Stimulated activated naive CD8-positive, alpha-beta T cell treated with anti-CD3 and anti-CD28 coated beads, Interleukin-15, Interleukin-2, amounts not matched to agents 100 ng/mL and 50 ng/mL, for 24 hours (primary cell): ENCODE measurements at regions not wholly inside any gene's neighbourhood (a gene's known extent, or its start where the extent isn't known, plus 50 kb on each side); places are given as distances from the start of the nearest gene placed in this dataset.
"Not testable (repeated sequence)": the region's sequence is repeated elsewhere in the genome, so short reads cannot be mapped to it uniquely, and the experiment has no call there.

Experiments used
- H3K27ac Mint-ChIP-seq: one replicate; pipeline ENCODE4 v1.8.0; 2021; ENCODE audit warnings: mild to moderate bottlenecking, mixed read lengths
- H3K27me3 Mint-ChIP-seq: one replicate; pipeline ENCODE4 v1.8.0; 2021; ENCODE audit warnings: mixed read lengths
- H3K36me3 Mint-ChIP-seq: one replicate; pipeline ENCODE4 v1.8.0; 2021; ENCODE audit warnings: low read depth, mixed read lengths
- H3K4me1 Mint-ChIP-seq: one replicate; pipeline ENCODE4 v1.8.0; 2021; ENCODE audit warnings: low read depth, mixed read lengths
- H3K4me3 Mint-ChIP-seq: one replicate; pipeline ENCODE4 v1.8.0; 2021; ENCODE audit warnings: mild to moderate bottlenecking, mixed read lengths
- H3K9me3 Mint-ChIP-seq: one replicate; pipeline ENCODE4 v1.8.0; 2021; ENCODE audit warnings: mixed read lengths

DNA sequence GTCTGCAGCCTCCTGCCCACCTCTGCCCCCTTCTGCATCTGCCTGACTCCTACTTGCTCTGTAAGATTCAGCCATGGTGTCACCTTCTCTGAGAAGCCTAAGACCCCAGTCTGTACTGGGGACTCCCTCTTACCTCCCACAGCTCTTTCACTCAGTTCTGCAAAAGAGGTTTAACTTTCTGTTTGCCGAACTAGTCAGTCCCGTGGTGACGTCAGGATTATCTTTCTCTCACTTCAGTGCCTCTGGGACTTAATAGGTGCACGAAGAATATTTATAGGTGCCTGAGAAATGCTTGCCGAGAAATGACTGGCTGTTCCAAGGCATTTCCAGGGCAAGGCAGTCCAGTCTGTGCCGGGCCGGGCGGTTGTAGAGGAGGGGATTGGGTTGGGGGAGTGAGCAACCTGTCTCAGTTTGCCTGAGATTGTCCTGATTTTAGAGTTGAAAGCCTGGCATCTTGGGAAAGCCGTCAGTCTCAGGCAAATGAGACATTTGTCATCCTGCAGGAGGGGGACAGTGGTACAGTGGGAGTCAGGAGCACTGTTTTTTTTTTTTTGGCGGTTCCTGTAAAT is 227.5 kb upstream of the NPVF start:
- Mint-ChIP-seq H3K4me1 (no peaks in the 10 kb centered on the region), H3K9me3 (no peaks in the 10 kb centered on the region), H3K4me3 (no peak overlapping the region), H3K36me3 (no peaks in the 10 kb centered on the region), H3K27ac (no peak overlapping the region), H3K27me3 (peaks cover 9% of the 10 kb centered on the region)

DNA sequence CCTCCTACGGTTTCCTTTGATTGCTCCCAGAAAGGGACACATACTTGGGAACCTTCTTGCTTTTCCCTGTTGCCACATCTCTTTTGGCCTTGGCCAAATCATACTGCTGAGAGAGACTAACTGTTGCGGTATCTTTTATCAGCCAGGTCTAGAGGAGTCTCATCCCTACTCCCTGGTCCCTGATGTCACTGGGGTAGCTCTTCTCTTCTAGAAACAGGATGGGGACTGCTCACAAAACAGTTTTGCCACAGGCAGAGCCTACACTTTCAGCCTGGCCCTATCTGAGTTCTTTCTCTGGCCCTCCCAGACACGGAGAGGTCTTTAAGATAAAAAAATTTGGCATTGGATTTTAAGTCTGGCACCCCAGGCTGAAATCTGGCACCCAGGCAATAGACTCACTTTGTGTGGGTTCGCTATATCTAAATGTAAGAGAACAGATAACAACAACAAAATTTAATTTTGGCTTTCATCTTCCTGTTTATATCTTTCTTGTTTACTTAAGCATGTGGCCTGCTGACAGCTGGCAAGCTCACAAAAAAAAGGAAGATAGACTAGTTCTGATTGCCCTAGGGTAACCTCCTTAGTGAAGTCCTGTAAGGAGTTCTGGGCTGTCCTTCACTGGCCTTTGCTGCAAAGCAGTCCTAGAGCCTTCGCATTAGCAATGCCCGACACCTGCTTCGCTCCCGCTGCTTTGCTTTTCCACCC is 228.3 kb upstream of the NPVF start:
- no peaks in the 10 kb centered on the region for H3K4me1 Mint-ChIP-seq
- no peak overlapping the region for H3K4me3 Mint-ChIP-seq
- H3K27ac Mint-ChIP-seq, result no peak overlapping the region
- H3K9me3 Mint-ChIP-seq, result no peaks in the 10 kb centered on the region
- H3K36me3 Mint-ChIP-seq, result no peaks in the 10 kb centered on the region
- peaks cover 10% of the 10 kb centered on the region for H3K27me3 Mint-ChIP-seq

DNA sequence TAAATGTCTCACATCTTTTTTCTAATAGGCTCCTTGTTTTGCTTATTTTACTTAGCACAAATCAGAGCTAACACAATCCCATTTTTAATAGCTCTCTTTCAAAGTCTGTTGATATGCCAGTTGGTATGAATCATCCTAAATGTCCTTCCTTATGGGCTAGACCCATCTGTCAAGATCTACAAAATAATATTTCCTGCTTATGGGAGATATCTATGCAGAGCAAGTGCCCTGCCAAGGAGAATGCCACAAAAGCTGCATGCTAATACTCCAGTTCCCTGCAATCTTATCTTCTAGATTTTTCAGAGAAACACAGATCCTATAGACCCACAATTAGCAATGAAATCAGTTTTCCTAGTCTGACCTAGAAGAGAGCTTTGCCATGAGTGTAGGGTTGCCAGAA is 230.8 kb upstream of the NPVF start:
- H3K4me3 Mint-ChIP-seq, result no peak overlapping the region
- no peaks in the 10 kb centered on the region for H3K9me3 Mint-ChIP-seq
- no peaks in the 10 kb centered on the region for H3K36me3 Mint-ChIP-seq
- H3K4me1 Mint-ChIP-seq, result no peaks in the 10 kb centered on the region
- H3K27ac Mint-ChIP-seq, result no peak overlapping the region
- peaks cover 16% of the 10 kb centered on the region for H3K27me3 Mint-ChIP-seq

DNA sequence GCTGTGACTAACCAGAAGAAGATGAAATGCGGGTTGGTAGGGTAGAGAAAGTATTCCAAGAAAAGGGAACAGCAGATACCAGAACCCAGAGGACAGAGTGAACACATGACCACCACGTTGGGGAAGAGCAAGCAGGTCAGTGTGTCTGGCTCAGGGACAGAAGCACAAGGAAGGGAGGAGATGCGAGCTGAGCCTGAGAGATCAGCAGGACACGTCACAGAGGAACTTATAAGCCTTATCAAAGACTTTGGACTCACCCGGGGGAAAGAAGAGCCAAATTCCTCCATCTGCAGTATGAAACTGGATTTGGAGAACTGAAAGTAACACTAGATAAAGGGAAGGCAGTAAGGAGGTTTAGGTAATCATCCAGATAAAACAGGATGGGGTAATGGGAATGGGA is 232.1 kb upstream of the NPVF start:
- Mint-ChIP-seq H3K9me3 (no peaks in the 10 kb centered on the region), H3K27ac (no peak overlapping the region), H3K4me1 (no peaks in the 10 kb centered on the region), H3K27me3 (peaks cover 19% of the 10 kb centered on the region), H3K36me3 (no peaks in the 10 kb centered on the region), H3K4me3 (no peak overlapping the region)

DNA sequence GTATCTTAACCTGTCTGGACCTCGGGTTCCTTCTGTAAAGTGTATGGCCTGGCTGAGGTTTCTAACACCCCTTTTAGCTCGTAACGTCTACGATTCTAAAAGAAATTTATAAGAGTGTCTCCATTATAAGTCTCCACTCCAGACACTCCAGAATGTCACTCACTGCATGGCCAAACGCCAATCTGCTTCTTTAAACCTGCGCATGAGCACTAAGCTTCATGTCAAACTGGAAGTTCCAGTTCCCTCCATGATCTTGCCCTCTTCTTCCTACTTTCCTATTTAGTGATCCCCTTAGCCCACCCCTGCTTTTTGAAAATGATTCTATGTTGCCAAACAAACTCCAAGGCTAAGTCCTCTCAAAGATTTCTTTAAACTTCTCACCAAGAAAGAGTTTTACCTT is 241.4 kb upstream of the NPVF start:
- H3K27ac Mint-ChIP-seq, result no peak overlapping the region
- no peaks in the 10 kb centered on the region for H3K36me3 Mint-ChIP-seq
- peaks cover 4% of the 10 kb centered on the region for H3K27me3 Mint-ChIP-seq
- H3K4me3 Mint-ChIP-seq, result no peak overlapping the region
- H3K4me1 Mint-ChIP-seq, result no peaks in the 10 kb centered on the region
- no peaks in the 10 kb centered on the region for H3K9me3 Mint-ChIP-seq

DNA sequence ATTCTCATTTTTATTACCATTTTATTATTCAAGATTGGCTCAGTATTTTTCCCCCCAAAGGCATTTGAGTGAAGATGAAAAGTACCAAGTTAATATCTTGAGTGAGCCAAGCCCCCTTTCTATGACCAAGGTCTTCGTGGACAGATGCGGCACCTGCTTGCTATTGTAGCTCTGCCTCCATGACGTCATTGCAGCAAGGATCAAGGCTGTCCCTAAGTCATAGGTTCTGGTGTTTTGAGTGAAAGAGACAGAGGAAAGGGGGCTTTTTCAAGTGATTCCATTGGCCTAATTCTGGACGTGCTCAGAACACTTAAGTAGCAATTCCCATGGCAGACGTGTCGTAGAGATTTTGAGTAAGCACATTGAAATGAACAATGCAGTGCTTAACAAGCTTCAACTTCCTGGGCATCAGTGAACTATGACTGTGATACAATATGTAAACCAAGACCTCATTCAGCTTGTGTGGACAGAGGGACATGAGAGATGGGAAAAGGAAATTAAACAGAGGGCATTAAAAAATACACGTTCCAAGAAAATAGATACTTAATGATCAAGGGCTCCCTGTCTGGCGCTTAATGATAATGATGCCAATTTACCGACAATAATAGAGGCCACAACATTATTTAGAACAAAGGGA is 248.7 kb upstream of the NPVF start:
- Mint-ChIP-seq H3K4me3 (no peak overlapping the region), H3K36me3 (no peaks in the 10 kb centered on the region), H3K9me3 (no peaks in the 10 kb centered on the region), H3K4me1 (no peaks in the 10 kb centered on the region), H3K27me3 (peaks cover 7% of the 10 kb centered on the region), H3K27ac (no peak overlapping the region)

DNA sequence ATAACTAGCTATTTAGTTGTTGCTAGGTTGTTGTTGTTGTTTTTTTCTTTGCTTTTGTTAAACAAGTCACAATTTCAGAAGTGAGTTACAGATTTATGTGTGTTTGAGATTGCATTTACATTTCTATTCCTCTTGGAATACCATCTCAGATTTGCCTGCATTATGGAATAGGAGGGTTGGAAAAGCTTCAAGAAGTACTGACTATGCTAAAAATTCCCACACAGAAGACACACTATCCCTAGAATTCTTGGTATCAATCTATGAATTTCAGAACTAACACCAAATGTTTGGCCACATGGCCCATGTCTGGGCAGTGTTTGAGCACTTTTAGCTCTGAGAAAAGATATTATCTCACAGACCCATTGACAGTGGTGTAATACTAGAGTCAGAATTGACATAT is 249.9 kb upstream of the NPVF start:
- H3K4me1 Mint-ChIP-seq, H3K27ac Mint-ChIP-seq, H3K4me3 Mint-ChIP-seq, H3K36me3 Mint-ChIP-seq, H3K27me3 Mint-ChIP-seq, H3K9me3 Mint-ChIP-seq: not testable (repeated sequence)

DNA sequence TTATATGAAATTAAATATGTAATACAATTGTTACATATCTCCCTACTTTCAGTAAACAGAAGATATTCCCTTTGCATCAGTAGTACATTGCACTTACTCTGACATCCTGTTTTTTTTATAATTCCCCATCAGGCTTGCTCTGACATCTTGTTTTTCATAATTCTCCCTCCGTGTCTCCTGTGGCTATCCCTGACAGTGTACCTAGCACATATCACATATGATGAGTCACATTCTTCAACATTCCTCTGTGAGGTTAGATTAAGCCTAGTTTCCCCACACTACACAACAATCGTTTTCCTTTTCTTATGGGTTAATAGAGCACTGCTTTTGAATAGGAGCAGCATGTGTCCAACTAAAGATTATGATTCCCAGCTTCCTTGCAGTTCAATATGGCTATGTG is 250.6 kb upstream of the NPVF start:
- Mint-ChIP-seq H3K4me1 (no peaks in the 10 kb centered on the region), H3K27me3 (peaks cover 4% of the 10 kb centered on the region), H3K9me3 (no peaks in the 10 kb centered on the region), H3K36me3 (no peaks in the 10 kb centered on the region), H3K4me3 (no peak overlapping the region), H3K27ac (no peak overlapping the region)

DNA sequence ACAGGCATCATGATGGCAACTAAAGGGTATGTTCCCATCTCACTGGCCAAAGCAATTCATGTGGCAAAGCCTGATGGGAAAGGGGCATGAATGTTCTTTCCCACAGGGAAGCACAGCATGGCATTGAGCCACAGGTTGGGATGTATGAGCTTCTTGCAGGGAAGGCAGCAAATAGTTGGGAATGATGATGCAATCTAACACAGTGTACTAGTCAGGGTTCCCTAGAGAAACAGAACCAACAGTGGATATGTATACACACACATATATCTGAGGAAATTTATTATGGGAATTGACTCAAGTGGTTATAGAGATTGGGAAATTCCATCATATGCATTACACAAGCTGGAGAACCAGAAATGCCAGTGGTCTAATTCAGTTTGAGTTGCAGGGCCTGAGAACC is 253.6 kb upstream of the NPVF start:
- Mint-ChIP-seq H3K4me1 (no peaks in the 10 kb centered on the region), H3K4me3 (no peak overlapping the region), H3K27ac (no peak overlapping the region), H3K36me3 (no peaks in the 10 kb centered on the region), H3K27me3 (peaks cover 4% of the 10 kb centered on the region), H3K9me3 (no peaks in the 10 kb centered on the region)

DNA sequence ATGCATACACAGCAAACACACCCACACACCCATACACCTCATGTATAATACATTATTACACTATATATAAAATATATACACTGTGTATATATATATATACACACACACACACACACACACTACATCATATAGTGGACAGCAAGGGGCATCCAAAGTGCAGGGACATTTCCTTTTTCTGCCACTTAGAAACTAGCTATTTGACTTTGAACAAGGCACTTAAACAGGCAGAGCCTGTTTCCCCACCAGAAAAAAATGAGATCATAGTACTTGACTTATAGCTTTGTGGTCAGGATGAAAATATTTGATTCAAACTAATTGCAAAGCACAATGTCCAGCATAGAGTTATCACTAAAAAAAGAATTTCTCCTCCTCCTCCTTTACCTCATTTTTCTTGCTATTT is 254.3 kb upstream of the NPVF start:
- H3K4me3 Mint-ChIP-seq, result no peak overlapping the region
- peaks cover 4% of the 10 kb centered on the region for H3K27me3 Mint-ChIP-seq
- no peaks in the 10 kb centered on the region for H3K9me3 Mint-ChIP-seq
- no peaks in the 10 kb centered on the region for H3K4me1 Mint-ChIP-seq
- H3K27ac Mint-ChIP-seq, result no peak overlapping the region
- H3K36me3 Mint-ChIP-seq, result no peaks in the 10 kb centered on the region

DNA sequence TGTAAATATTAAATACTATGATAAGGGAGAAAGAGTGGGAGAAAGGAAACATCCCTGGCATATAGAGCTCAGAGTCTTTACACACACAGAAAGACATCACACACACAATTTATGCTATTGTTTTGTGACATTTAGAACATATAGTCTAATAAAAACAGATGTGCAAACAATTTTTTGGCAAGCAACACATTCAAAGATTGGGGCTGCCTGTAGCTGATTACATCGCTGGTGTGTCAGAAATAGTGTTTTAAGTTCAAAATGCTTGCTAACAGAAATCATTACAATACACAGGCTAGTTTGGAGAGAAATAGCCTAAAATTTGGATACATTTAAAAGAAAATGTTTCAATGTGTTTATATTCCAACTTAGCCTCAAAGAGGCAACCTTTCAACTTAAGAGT is 256.7 kb upstream of the NPVF start:
- H3K9me3 Mint-ChIP-seq, result no peaks in the 10 kb centered on the region
- H3K4me1 Mint-ChIP-seq, result no peaks in the 10 kb centered on the region
- no peaks in the 10 kb centered on the region for H3K27me3 Mint-ChIP-seq
- H3K4me3 Mint-ChIP-seq, result no peak overlapping the region
- H3K36me3 Mint-ChIP-seq, result no peaks in the 10 kb centered on the region
- H3K27ac Mint-ChIP-seq, result no peak overlapping the region

DNA sequence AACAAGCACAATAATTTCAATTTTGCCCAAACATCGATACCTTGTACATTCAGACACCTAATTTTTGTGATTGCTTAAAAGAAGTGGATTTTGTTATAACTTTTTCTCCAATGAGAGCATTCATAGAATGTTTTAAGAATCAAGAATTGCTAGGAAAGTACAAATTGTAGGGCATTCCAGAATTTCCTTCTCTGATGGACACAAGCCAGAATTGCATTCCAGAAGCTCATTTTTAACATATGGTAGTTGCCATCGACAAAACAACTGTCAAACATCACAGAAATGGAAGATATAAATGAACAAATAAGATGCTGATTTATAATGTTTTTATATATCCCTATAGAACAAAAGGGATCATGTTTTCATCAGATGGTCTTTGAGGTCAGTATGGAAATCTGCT is 258.4 kb upstream of the NPVF start:
- Mint-ChIP-seq H3K4me1 (no peaks in the 10 kb centered on the region), H3K9me3 (no peaks in the 10 kb centered on the region), H3K27me3 (no peaks in the 10 kb centered on the region)

DNA sequence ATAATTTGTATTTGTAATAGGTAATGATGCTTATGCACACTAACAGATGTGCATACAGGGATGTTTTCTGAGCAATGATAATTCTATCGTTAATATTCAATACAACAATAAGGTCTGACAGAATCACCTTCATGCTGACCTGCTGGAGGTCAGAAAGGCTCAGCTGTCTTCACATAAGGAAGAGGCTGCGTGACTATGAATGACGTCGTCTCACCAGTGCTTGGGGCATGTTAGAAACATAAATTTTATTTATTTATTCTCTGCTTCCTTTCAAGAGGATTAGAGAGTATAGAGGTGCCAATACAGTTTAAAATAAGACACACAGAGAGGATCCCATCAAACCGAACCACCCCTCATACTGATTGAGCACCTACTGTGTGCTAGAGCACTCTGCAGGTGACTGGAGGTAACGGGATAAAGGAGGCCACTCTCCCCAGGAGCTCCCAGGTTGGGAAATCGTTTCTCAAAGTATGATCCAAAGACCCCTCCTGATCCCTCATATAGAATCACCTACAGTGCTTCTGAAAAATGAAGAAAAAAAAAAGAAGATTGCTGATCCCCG is 265.6 kb upstream of the NPVF start:
- Mint-ChIP-seq H3K4me3 (no peak overlapping the region), H3K27me3 (no peaks in the 10 kb centered on the region), H3K27ac (no peak overlapping the region), H3K36me3 (no peaks in the 10 kb centered on the region), H3K4me1 (peaks cover 12% of the 10 kb centered on the region), H3K9me3 (no peaks in the 10 kb centered on the region)

More for the DNA sequence above, 258.4 kb upstream of the NPVF start:
- Mint-ChIP-seq H3K27ac (no peak overlapping the region), H3K36me3 (no peaks in the 10 kb centered on the region), H3K4me3 (no peak overlapping the region)

DNA sequence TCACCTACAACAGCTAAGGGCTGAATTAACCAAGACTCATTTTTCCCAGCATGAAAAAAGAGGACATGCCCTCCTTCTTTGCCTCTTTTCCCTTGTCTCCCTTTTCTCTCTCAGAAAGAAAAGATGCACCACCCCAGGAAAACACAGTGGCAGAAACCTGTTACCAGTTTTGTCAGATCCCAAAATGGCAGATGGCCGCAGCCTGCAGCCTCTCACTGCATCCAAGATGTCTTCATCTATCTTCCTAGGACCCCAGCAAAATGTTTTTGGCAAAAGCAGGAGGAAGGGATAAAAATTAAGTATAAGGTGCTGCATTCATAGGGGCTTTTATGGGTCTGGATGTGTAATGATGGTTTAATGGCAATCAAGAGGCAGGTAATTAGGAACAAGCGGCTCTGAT is 266.6 kb upstream of the NPVF start:
- Mint-ChIP-seq H3K27me3 (no peaks in the 10 kb centered on the region), H3K4me3 (no peak overlapping the region), H3K9me3 (no peaks in the 10 kb centered on the region), H3K4me1 (peaks cover 12% of the 10 kb centered on the region), H3K36me3 (no peaks in the 10 kb centered on the region), H3K27ac (no peak overlapping the region)

DNA sequence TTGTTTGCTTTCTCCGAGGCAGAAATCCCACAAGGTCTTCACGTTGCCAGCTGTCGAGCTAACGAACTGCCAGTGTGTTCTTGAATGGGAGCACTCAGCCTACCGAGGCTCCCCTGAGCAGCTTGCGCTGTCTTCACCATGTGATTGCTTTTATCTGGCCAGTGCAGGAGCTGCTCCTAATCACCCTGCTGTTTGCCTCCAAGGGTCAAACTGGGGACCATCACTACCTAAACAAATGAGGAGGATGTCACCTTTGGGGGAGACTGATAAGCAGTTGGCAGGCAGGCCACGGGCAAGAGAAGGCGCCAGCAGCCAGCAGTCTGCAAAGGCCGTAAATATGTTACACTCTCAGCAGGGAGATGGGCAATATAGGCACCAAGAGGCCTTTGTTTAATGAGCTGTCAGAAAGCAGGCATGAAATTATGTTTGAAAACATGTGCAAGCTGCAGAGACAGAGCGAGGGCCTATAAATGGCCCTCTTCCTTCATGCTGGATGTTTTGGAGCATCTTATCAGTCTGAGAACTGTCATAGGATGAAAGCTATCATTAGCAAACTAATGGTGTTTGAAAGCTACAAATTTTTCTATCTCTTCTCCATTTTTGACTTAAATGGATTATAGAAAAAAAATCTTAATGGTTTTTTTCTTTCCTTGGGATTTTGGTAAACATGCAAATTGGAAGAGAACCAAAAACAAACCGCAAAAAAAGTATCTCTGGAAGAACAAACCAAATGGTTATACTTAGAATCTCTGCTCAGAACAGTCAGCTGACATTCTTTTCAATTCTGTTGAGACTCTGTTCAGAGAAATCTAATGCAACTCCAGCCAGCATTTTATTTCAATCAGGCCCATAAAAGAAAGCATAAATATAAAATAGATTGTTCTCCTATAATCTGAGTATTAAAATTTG is 267.3 kb upstream of the NPVF start:
- Mint-ChIP-seq H3K4me1 (peaks cover 12% of the 10 kb centered on the region), H3K36me3 (no peaks in the 10 kb centered on the region), H3K27me3 (no peaks in the 10 kb centered on the region), H3K27ac (no peak overlapping the region), H3K4me3 (no peak overlapping the region), H3K9me3 (no peaks in the 10 kb centered on the region)
